ENCODE measurements at regions not wholly inside any gene's neighbourhood (a gene's known extent, or its start where the extent isn't known, plus 50 kb on each side); places are given as distances from the start of the nearest gene placed in this dataset.
"Not testable (repeated sequence)": the region's sequence is repeated elsewhere in the genome, so short reads cannot be mapped to it uniquely, and the experiment has no call there.

GRCh38 chr2:744088-744487, 66.9 kb upstream of the TMEM18 start:
- no peak overlapping the region for H3K4me2 ChIP-seq (ENCODE audit: low read depth, low read length)
- no peaks in the 10 kb centered on the region for H3K9me2 ChIP-seq (replicated peaks; ENCODE audit: insufficient read depth, low read length)
- H3K27me3 ChIP-seq (replicated peaks; ENCODE audit: insufficient read depth, low read length): no peaks in the 10 kb centered on the region; the same call in 1 of the 2 replicates
- H3K4me1 ChIP-seq (ENCODE audit: low read length): no peaks in the 10 kb centered on the region
- H3K4me3 ChIP-seq (ENCODE audit: low read length): no peak overlapping the region
- no peak overlapping the region for H3K9ac ChIP-seq (ENCODE audit: low read length)
- H3K36me3 ChIP-seq (replicated peaks; ENCODE audit: insufficient read depth, low read length): no peaks in the 10 kb centered on the region
- no peaks in the 10 kb centered on the region for H3F3A ChIP-seq (ENCODE audit: insufficient read depth, low read length)
- no peaks in the 10 kb centered on the region for H3K79me2 ChIP-seq (ENCODE audit: low read length)
- no peak for DNase-seq
- H3K9me3 ChIP-seq (replicated peaks; ENCODE audit: insufficient read depth, low read length): no peaks in the 10 kb centered on the region
- no peak overlapping the region for H3K27ac ChIP-seq (ENCODE audit: low read length)
- H4K20me1 ChIP-seq (ENCODE audit: insufficient read depth, low read length): no peaks in the 10 kb centered on the region
- no peak for TF ChIP-seq EZH2 (optimal IDR thresholded peaks at IDR 0.05; ENCODE audit: low read depth, low read length)
- no peak for TF ChIP-seq EZH2phosphoT487 (IDR thresholded peaks at IDR 0.05; ENCODE audit: low read length)
- no peak for TF ChIP-seq CTCF (IDR thresholded peaks at IDR 0.05; ENCODE audit: low read length)
- no peak overlapping the region for H2AFZ ChIP-seq (ENCODE audit: low read length)

GRCh38 chr2:742221-742620, 65.0 kb upstream of the TMEM18 start:
- H3K27ac ChIP-seq (ENCODE audit: low read length): no peak overlapping the region
- no peaks in the 10 kb centered on the region for H3K9me2 ChIP-seq (replicated peaks; ENCODE audit: insufficient read depth, low read length)
- H3K36me3 ChIP-seq (replicated peaks; ENCODE audit: insufficient read depth, low read length): no peaks in the 10 kb centered on the region
- no peak for TF ChIP-seq EZH2 (optimal IDR thresholded peaks at IDR 0.05; ENCODE audit: low read depth, low read length)
- TF ChIP-seq EZH2phosphoT487 (IDR thresholded peaks at IDR 0.05; ENCODE audit: low read length): no peak
- TF ChIP-seq CTCF (IDR thresholded peaks at IDR 0.05; ENCODE audit: low read length): no peak
- H3K27me3 ChIP-seq (replicated peaks; ENCODE audit: insufficient read depth, low read length): no peaks in the 10 kb centered on the region
- no peaks in the 10 kb centered on the region for H3F3A ChIP-seq (ENCODE audit: insufficient read depth, low read length)
- no peak overlapping the region for H2AFZ ChIP-seq (ENCODE audit: low read length)
- H3K4me1 ChIP-seq (ENCODE audit: low read length): no peaks in the 10 kb centered on the region
- H4K20me1 ChIP-seq (ENCODE audit: insufficient read depth, low read length): no peaks in the 10 kb centered on the region; the same call in 1 of the 2 replicates
- H3K4me2 ChIP-seq (ENCODE audit: low read depth, low read length): no peak overlapping the region
- no peak overlapping the region for H3K9ac ChIP-seq (ENCODE audit: low read length)
- DNase-seq: no peak
- H3K79me2 ChIP-seq (ENCODE audit: low read length): no peaks in the 10 kb centered on the region
- H3K9me3 ChIP-seq (replicated peaks; ENCODE audit: insufficient read depth, low read length): no peaks in the 10 kb centered on the region
- no peak overlapping the region for H3K4me3 ChIP-seq (ENCODE audit: low read length)

- Histone ChIP-seq H3K36me3 (replicated peaks; ENCODE audit: insufficient read depth, low read length) (no peaks in the 10 kb centered on the region), H3F3A (ENCODE audit: insufficient read depth, low read length) (no peaks in the 10 kb centered on the region), H3K4me3 (ENCODE audit: low read length) (no peak overlapping the region), H4K20me1 (ENCODE audit: insufficient read depth, low read length) (no peaks in the 10 kb centered on the region; the same call in 1 of the 2 replicates), H2AFZ (ENCODE audit: low read length) (no peak overlapping the region), H3K79me2 (ENCODE audit: low read length) (no peaks in the 10 kb centered on the region), H3K9ac (ENCODE audit: low read length) (no peak overlapping the region), H3K27me3 (replicated peaks; ENCODE audit: insufficient read depth, low read length) (no peaks in the 10 kb centered on the region), H3K4me1 (ENCODE audit: low read length) (no peaks in the 10 kb centered on the region), H3K9me2 (replicated peaks; ENCODE audit: insufficient read depth, low read length) (no peaks in the 10 kb centered on the region), H3K27ac (ENCODE audit: low read length) (no peak overlapping the region), H3K9me3 (replicated peaks; ENCODE audit: insufficient read depth, low read length) (no peaks in the 10 kb centered on the region), H3K4me2 (ENCODE audit: low read depth, low read length) (no peak overlapping the region)
- DNase-seq: no peak
- TF ChIP-seq EZH2 (optimal IDR thresholded peaks at IDR 0.05; ENCODE audit: low read depth, low read length) (no peak), CTCF (IDR thresholded peaks at IDR 0.05; ENCODE audit: low read length) (no peak), EZH2phosphoT487 (IDR thresholded peaks at IDR 0.05; ENCODE audit: low read length) (no peak)
Observed at GRCh38 chr2:741195-741496, 63.9 kb upstream of the TMEM18 start.

GRCh38 chr2:740322-741194, 63.4 kb upstream of the TMEM18 start:
- not testable (repeated sequence) for H3F3A ChIP-seq (ENCODE audit: insufficient read depth, low read length); H3K9me2 ChIP-seq (replicated peaks; ENCODE audit: insufficient read depth, low read length); H3K9me3 ChIP-seq (replicated peaks; ENCODE audit: insufficient read depth, low read length); H3K27me3 ChIP-seq (replicated peaks; ENCODE audit: insufficient read depth, low read length); H3K79me2 ChIP-seq (ENCODE audit: low read length); H3K27ac ChIP-seq (ENCODE audit: low read length); H3K4me1 ChIP-seq (ENCODE audit: low read length); DNase-seq; H3K9ac ChIP-seq (ENCODE audit: low read length); H4K20me1 ChIP-seq (ENCODE audit: insufficient read depth, low read length); H3K36me3 ChIP-seq (replicated peaks; ENCODE audit: insufficient read depth, low read length)
- peak overlapping the region; percentile 43 for H3K4me3 ChIP-seq (ENCODE audit: low read length)
- peak overlapping the region; percentile 55 for H3K4me2 ChIP-seq (ENCODE audit: low read depth, low read length)
- H2AFZ ChIP-seq (ENCODE audit: low read length): 0 out of 2 replicates have a peak overlapping the region, but pooled peaks have one; percentile 51

- peak overlapping the region; percentile 43; the same call in 1 of the 2 replicates for H3K4me3 ChIP-seq (ENCODE audit: low read length)
- not testable (repeated sequence) for DNase-seq; H4K20me1 ChIP-seq (ENCODE audit: insufficient read depth, low read length); H3K27ac ChIP-seq (ENCODE audit: low read length); H3K9ac ChIP-seq (ENCODE audit: low read length); H3K4me1 ChIP-seq (ENCODE audit: low read length); H3K9me2 ChIP-seq (replicated peaks; ENCODE audit: insufficient read depth, low read length); H3F3A ChIP-seq (ENCODE audit: insufficient read depth, low read length); H3K79me2 ChIP-seq (ENCODE audit: low read length); H3K36me3 ChIP-seq (replicated peaks; ENCODE audit: insufficient read depth, low read length); H3K27me3 ChIP-seq (replicated peaks; ENCODE audit: insufficient read depth, low read length); H3K9me3 ChIP-seq (replicated peaks; ENCODE audit: insufficient read depth, low read length)
- H3K4me2 ChIP-seq (ENCODE audit: low read depth, low read length): peak overlapping the region; percentile 55
- H2AFZ ChIP-seq (ENCODE audit: low read length): 0 out of 2 replicates have a peak overlapping the region, but pooled peaks have one; percentile 31
Observed at GRCh38 chr2:739864-740321, 62.7 kb upstream of the TMEM18 start.

Measured in MM.1S (cell line).